ENCODE measurements at regions not wholly inside any gene's neighbourhood (a gene's known extent, or its start where the extent isn't known, plus 50 kb on each side); places are given as distances from the start of the nearest gene placed in this dataset.

DNA sequence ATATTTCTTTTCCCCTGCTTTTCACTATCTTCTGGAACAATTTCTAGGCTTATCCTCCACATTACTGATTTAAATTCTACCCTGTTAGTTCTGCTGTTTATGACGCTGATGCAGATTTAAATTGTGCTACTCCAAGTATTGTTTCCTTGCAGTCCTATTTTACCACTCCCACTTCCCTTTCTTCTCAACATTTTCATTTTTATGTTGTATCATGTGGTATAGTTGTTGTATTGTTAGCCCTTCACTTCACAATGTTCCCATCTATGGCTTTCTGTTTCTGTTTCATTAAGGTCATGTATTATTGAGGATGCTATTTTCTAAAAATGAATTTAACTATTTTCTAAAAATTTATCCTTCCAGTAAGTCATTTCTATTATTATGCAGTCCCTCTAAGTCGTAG, 254.4 kb downstream of the NDUFS4 start:
- TF ChIP-seq, protein P1, sequence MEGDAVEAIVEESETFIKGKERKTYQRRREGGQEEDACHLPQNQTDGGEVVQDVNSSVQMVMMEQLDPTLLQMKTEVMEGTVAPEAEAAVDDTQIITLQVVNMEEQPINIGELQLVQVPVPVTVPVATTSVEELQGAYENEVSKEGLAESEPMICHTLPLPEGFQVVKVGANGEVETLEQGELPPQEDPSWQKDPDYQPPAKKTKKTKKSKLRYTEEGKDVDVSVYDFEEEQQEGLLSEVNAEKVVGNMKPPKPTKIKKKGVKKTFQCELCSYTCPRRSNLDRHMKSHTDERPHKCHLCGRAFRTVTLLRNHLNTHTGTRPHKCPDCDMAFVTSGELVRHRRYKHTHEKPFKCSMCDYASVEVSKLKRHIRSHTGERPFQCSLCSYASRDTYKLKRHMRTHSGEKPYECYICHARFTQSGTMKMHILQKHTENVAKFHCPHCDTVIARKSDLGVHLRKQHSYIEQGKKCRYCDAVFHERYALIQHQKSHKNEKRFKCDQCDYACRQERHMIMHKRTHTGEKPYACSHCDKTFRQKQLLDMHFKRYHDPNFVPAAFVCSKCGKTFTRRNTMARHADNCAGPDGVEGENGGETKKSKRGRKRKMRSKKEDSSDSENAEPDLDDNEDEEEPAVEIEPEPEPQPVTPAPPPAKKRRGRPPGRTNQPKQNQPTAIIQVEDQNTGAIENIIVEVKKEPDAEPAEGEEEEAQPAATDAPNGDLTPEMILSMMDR (IDR thresholded peaks at IDR 0.05; ENCODE audit: insufficient read depth, low read length), result no peak
- H3K4me3 ChIP-seq (ENCODE audit: low read depth, low read length), result no peak overlapping the region
- no peak for DNase-seq (ENCODE audit: low read depth)

DNA sequence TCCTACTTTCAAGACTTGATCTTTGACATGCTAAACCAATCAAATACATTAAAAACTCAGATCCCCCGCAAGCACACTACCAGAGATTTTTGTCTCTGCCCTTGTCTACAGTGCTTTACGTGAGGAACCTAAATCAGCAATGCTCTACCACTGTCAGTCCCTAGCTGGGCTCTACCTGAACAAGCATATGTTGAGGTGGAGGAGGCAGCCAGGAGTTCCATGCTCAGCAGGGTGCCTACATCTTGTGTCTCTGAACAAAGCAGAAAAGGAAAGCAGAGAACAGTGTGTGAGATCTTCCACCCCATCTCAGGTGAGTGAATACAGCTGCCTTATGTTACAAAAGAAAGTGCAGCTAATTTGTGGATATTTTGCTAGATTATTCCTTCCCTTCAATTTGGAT, 255.0 kb downstream of the NDUFS4 start:
- DNase-seq (ENCODE audit: low read depth), result no peak
- no peak overlapping the region for H3K4me3 ChIP-seq (ENCODE audit: low read depth, low read length)
- TF ChIP-seq, protein P1 (IDR thresholded peaks at IDR 0.05; ENCODE audit: insufficient read depth, low read length), result no peak

DNA sequence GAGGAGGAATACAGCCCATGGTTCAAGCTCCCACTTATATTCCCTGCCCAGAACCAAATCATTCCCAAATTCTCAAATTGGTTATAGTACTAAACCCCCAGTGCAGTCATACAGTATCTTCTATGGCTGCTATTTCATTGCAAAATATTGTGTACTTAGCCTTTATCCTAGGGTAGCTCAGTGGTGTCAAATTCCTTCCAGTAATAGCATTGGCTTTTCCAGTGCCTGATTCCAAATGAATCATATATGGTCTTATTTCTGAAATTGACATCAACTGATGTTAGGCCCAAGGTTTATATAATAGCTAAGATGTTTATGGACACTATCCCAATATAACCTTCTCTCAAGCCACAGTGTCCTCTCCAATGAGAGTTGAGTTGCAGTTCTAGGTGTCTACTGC, 256.7 kb downstream of the NDUFS4 start:
- H3K4me3 ChIP-seq (ENCODE audit: low read depth, low read length), result no peak overlapping the region
- no peak for DNase-seq (ENCODE audit: low read depth)
- TF ChIP-seq, protein P1 (IDR thresholded peaks at IDR 0.05; ENCODE audit: insufficient read depth, low read length), result no peak

DNA sequence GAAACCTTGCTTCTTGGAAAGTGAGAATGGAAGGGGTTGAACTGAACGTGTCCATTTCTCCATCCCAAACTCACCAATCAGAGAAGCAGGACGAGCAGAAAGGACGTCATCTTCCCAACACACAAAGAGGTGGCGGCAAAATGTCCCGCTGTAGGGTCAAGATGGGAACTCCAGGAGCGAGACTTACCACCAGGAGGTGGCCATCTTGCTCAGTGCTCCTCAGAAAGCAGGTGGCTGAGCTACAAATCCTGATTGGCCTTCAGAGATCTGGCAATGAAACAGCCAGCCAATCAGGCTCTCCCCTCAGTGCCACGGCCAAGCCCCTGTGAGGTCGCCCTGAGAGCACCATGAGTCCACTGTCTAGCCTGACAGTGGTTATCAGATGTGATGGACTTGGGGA, 259.0 kb downstream of the NDUFS4 start:
- no peak overlapping the region for H3K4me3 ChIP-seq (ENCODE audit: low read depth, low read length)
- TF ChIP-seq, protein P1 (IDR thresholded peaks at IDR 0.05; ENCODE audit: insufficient read depth, low read length), result no peak
- DNase-seq (ENCODE audit: low read depth), result no peak

DNA sequence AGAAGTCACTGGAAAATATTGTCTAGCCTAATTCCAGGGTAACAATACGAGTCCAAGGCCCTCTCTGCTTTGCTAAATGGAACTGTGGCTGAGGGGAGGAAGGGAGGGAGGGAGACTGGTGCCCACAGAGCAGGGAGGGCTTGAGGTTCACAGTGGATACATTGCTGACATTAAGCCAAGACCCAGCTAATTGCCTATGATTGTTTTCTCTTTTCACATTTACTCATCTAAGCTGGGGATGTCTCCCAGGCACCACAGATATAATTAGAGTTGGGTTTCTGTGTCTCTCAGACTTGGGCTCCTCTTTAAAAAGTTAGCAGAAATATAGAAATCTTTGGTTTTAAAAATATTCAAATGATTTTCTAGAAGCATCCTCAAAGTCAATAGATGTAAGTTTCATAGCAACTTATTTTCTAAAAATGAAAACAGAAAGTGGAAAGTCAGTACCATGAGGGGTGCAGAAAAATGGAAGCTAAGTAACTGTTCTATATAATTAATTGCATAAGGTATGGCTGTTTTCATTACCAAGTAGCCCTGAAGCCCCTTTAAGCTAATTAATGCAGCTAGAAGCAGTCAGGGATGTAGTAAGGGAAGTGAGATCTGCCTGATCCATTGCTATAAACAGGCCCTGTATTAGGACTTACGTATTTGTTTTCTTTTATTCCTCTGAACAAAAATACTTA, 259.8 kb downstream of the NDUFS4 start:
- no peak for DNase-seq (ENCODE audit: low read depth)
- TF ChIP-seq, protein P1 (IDR thresholded peaks at IDR 0.05; ENCODE audit: insufficient read depth, low read length), result no peak
- no peak overlapping the region for H3K4me3 ChIP-seq (ENCODE audit: low read depth, low read length)

DNA sequence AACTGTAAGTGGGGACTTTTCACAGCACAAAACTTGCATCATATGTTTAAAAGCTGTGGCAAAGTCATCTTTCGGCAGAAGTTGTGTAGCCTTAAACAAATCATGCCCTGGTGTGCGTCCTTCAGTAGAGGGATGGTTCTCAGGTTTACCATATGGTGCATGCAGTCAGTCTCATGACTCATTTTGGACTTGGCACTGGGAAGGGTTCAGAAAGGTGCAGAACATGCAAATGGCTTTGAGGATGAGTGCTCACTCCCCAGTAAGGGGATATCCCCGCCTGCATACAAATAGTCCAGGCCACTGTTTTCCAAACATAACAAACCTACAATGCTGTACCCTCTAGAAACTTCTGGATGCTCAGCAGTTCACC, 260.3 kb downstream of the NDUFS4 start:
- TF ChIP-seq, protein P1 (IDR thresholded peaks at IDR 0.05; ENCODE audit: insufficient read depth, low read length), result no peak
- H3K4me3 ChIP-seq (ENCODE audit: low read depth, low read length), result no peak overlapping the region
- DNase-seq (ENCODE audit: low read depth), result no peak

DNA sequence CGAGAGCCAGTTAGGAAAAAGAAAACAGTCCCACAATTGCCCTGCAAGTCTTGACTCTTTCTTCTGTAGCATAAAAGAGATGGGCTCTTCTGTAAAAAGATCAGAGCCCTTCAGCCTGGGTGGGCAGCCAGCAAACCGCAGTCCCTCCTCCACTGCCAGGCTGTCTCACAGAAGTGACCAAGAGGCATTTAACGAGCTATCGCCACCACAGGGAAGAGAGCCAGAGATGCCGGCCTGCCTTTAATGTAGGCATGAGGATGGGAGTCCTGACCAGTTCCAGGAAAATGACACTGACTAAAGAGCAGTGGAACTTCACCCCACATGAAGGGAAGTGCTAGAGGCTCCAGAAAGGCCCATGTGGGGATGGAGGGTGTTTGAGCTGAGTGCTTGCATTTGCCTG, 264.6 kb downstream of the NDUFS4 start:
- no peak overlapping the region for H3K4me3 ChIP-seq (ENCODE audit: low read depth, low read length)
- no peak for DNase-seq (ENCODE audit: low read depth)
- TF ChIP-seq, protein P1 (IDR thresholded peaks at IDR 0.05; ENCODE audit: insufficient read depth, low read length), result no peak

Data from fibroblast of the aortic adventitia (primary cell).